Adrenal gland (tissue), 9 donors: ENCODE measurements at regions not wholly inside any gene's neighbourhood (a gene's known extent, or its start where the extent isn't known, plus 50 kb on each side); places are given as distances from the start of the nearest gene placed in this dataset.

Source experiments
- DNase-seq, 7 donors: peaks; one replicate each; pipeline ENCODE4 v3.0.0-alpha.2; 2019 to 2020
- H3K27ac ChIP-seq, 5 donors: fragments of 200-600 bp; sonication (generic) in 4 of 5; 1 replicate in 3 of 5; 2 replicates in 2 of 5; pipeline versions ENCODE4 v1.5.1 to v1.8.0; 2016 to 2020; ENCODE audit warnings: mild to moderate bottlenecking in 1 of 5
- H3K27me3 ChIP-seq: fragments of 200-600 bp; 2 replicates; pipeline ENCODE4 v1.8.0; 2021
- H3K36me3 ChIP-seq, 2 donors: fragments of 200-600 bp; replicated peaks in 1 of 2; 1 replicate in 1 of 2; 2 replicates in 1 of 2; pipeline versions ENCODE4 v1.5.1 to v1.8.0; 2018 to 2022
- H3K4me1 ChIP-seq, 2 donors: fragments of 200-600 bp; replicated peaks in 1 of 2; 1 replicate in 1 of 2; 2 replicates in 1 of 2; pipeline versions ENCODE4 v1.5.1 to v1.8.0; 2018 to 2021
- H3K4me3 ChIP-seq, 4 donors: fragments of 200-600 bp; sonication (generic) in 3 of 4; one replicate each; pipeline ENCODE4 v1.5.1; 2016 to 2018
- H3K9me3 ChIP-seq, 3 donors: fragments of 200-600 bp; sonication (generic) in 1 of 3; replicated peaks in 1 of 3; 1 replicate in 2 of 3; 2 replicates in 1 of 3; pipeline versions ENCODE4 v1.5.1 to v1.8.0; 2016 to 2021
- CTCF ChIP-seq, 6 experiments: fragments of 450-650 bp in 4 of 6; fragments of 200-600 bp in 2 of 6; sonication (generic) in 1 of 6; IDR thresholded peaks; 1 replicate in 5 of 6; 2 replicates in 1 of 6; pipeline versions ENCODE4 v1.5.1 to v1.8.0; 2016 to 2021; ENCODE audit warnings: antibody characterized with exemption in 6 of 6, mild to moderate bottlenecking in 2 of 6, moderate library complexity in 1 of 6
- POLR2A ChIP-seq, 2 donors: fragments of 450-650 bp; IDR thresholded peaks; one replicate each; pipeline ENCODE4 v1.6.1; 2017; ENCODE audit warnings: antibody characterized with exemption in 2 of 2, mild to moderate bottlenecking in 2 of 2, moderate library complexity in 1 of 2
- WGBS, 4 donors: extraction: QIAGEN DNeasy Blood & Tissue Kit in 2 of 4; methylation state at CpG; one replicate each; pipeline versions ENCODE4 v1.1.5 to v1.1.7; 2013 to 2017; 5-methylcytosine and 5-hydroxymethylcytosine counted together
- intact Hi-C, 2 donors: fragments of 100-400 bp; cut with DNase I; formaldehyde crosslinking; loops; one replicate each; pipeline versions ENCODE4 v1.14.1 to v1.15.0; 2022 to 2023
- donor health status: healthy with polysubstance abuse.
- donor health status: Bipolar disorder and iron deficiency.
- donor health status: DM: yes; HTN: yes; CAD: no.
- donor health status: DM: no; HTN: no; CAD: no.
- donor health status: DM: no; HTN: no; CAD: no.

GRCh38 chr3:13200946-13201345 is 127.7 kb upstream of the IQSEC1 start:
- H3K27me3 ChIP-seq = peaks cover 15% of the 10 kb centered on the region
- H3K36me3 ChIP-seq = no peaks in the 10 kb centered on the region
- intact Hi-C loops = no loop called here
- H3K9me3 ChIP-seq = no peaks in the 10 kb centered on the region
- no peak overlapping the region for H3K27ac ChIP-seq
- 23 to 45% (median 39%) methylated on average over 1 to 7 of the region's 7 CpGs for WGBS, 4 donors
- TF ChIP-seq CTCF (IDR thresholded peaks at IDR 0.05) (no peak), POLR2A (IDR thresholded peaks at IDR 0.05) (no peak)
- no peaks in the 10 kb centered on the region for H3K4me1 ChIP-seq
- DNase-seq = no peak
- H3K4me3 ChIP-seq = no peak overlapping the region

GRCh38 chr3:13200465-13200864 is 127.2 kb upstream of the IQSEC1 start:
- no peak for DNase-seq
- Histone ChIP-seq H3K9me3 (no peaks in the 10 kb centered on the region), H3K4me3 (no peak overlapping the region), H3K4me1 (no peaks in the 10 kb centered on the region), H3K36me3 (no peaks in the 10 kb centered on the region), H3K27ac (no peak overlapping the region), H3K27me3 (peaks cover 15% of the 10 kb centered on the region)
- no peak for TF ChIP-seq POLR2A (IDR thresholded peaks at IDR 0.05)
- no peak for TF ChIP-seq CTCF (IDR thresholded peaks at IDR 0.05)
- intact Hi-C loops = no loop called here
- 61 to 82% (median 69%) methylated on average over 7 to 8 of the region's 8 CpGs for WGBS, 4 donors

DNA sequence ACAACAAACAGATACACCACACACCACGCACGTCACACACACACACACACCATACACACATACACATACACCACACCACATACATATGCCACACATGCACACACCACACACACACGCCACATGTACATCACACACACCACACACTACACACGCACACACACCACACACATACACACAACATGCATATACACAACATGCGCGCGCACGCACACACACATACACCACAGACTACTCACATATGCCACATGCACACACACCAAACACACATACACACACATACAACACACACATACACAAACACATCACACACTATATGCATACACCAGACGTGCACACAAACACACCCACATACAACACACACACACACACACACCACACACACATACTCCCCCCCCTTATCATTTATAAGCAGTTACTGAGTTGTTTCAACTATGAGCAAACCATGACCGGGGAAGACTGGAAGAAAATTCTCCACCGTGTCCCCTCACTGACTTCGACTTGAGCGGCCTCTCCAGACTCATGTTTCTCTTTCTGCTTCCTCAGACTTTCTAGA is 126.7 kb upstream of the IQSEC1 start:
- H3K4me1 ChIP-seq = no peaks in the 10 kb centered on the region
- no peaks in the 10 kb centered on the region for H3K9me3 ChIP-seq
- no peak for TF ChIP-seq POLR2A (IDR thresholded peaks at IDR 0.05)
- no peak for TF ChIP-seq CTCF (IDR thresholded peaks at IDR 0.05)
- H3K27me3 ChIP-seq = peaks cover 13% of the 10 kb centered on the region
- WGBS, 4 donors = 89 to 93% (median 92%) methylated on average over 13 of the region's 13 CpGs
- intact Hi-C loops = no loop called here
- no peak overlapping the region for H3K27ac ChIP-seq
- H3K4me3 ChIP-seq = no peak overlapping the region
- no peaks in the 10 kb centered on the region for H3K36me3 ChIP-seq
- DNase-seq = no peak

DNA sequence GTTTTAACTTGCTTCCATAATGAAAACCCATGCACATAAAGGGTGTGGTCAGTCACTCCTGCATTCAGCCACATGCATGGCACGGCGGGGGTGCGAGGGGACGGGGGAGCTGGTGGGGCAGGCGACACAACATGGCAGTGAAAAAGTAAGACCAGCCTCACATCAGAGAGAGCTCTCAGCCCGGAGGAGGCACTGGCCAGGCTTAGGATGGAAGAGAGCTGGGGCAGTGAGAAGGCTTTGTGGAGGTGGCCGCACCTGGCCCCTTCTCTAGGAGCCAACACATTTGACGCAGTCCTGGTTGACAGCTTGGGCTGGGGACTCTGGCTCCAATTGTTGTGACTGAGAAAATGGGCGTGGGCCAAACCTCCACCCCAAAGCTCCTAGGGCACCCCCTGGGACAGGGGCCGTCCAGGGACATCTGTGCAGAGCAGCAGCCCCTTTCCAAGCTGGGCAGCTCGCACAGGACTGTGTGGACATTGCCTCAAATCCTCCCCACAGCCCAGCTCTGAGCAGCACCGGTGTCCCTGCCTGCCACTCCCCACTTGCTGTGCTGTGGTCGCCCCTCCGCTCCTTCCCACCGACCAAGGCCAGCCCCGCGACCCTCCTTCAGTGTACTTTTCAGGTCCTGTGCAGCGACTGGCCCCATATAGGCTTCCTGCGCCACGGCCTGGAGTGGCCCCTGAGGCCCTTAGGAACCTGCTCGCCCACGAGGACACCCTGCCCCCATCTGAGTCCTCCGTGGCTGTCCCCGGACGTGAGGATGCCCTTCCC is 126.0 kb upstream of the IQSEC1 start:
- intact Hi-C loops = no loop called here
- H3K4me1 ChIP-seq = no peaks in the 10 kb centered on the region
- DNase-seq = no peak
- H3K36me3 ChIP-seq = no peaks in the 10 kb centered on the region
- H3K9me3 ChIP-seq = no peaks in the 10 kb centered on the region
- H3K27ac ChIP-seq = no peak overlapping the region
- peaks cover 5% of the 10 kb centered on the region for H3K27me3 ChIP-seq
- no peak overlapping the region for H3K4me3 ChIP-seq
- 76 to 86% (median 79%) methylated on average over 13 to 25 of the region's 25 CpGs for WGBS, 4 donors
- TF ChIP-seq CTCF (IDR thresholded peaks at IDR 0.05) = no peak
- no peak for TF ChIP-seq POLR2A (IDR thresholded peaks at IDR 0.05)
